ENCODE measurements at regions not wholly inside any gene's neighbourhood (a gene's known extent, or its start where the extent isn't known, plus 50 kb on each side); places are given as distances from the start of the nearest gene placed in this dataset.

DNA sequence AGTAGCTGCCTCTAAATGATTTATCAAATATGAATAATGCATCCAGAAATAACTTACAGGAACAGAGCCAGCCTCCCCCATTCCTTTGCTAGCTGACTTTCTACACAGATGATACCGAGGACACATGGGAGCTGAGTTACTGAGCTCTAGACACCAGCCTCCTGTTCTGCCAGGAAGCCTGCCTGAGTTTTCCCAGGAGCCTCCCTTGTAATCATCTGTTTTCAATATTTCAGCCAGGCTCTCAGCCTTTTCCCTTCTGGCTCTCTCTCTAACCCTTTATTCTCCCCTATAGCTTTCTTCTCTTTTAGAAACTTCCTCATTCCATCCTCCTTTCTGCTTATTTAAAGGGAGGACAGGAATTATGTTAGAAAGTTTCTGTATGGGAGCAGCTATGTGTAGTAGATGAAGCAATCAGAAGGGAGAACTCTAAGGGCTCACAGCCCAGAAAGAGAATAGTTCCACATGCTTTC, 911.6 kb downstream of the TDRD15 start:
- TF ChIP-seq CEBPB (IDR thresholded peaks at IDR 0.05; ENCODE audit: low read depth, low read length) (no peak), POLR2A (IDR thresholded peaks at IDR 0.05; ENCODE audit: low read depth, low read length) (no peak), RFX5 (IDR thresholded peaks at IDR 0.05; ENCODE audit: low read depth, low read length) (no peak), NFE2L2 (IDR thresholded peaks at IDR 0.05; ENCODE audit: low read depth, low read length) (no peak), SMC3 (IDR thresholded peaks at IDR 0.05; ENCODE audit: low read depth, low read length) (no peak)
- TF ChIP-seq, protein P1, sequence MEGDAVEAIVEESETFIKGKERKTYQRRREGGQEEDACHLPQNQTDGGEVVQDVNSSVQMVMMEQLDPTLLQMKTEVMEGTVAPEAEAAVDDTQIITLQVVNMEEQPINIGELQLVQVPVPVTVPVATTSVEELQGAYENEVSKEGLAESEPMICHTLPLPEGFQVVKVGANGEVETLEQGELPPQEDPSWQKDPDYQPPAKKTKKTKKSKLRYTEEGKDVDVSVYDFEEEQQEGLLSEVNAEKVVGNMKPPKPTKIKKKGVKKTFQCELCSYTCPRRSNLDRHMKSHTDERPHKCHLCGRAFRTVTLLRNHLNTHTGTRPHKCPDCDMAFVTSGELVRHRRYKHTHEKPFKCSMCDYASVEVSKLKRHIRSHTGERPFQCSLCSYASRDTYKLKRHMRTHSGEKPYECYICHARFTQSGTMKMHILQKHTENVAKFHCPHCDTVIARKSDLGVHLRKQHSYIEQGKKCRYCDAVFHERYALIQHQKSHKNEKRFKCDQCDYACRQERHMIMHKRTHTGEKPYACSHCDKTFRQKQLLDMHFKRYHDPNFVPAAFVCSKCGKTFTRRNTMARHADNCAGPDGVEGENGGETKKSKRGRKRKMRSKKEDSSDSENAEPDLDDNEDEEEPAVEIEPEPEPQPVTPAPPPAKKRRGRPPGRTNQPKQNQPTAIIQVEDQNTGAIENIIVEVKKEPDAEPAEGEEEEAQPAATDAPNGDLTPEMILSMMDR (conservative IDR thresholded peaks at IDR 0.05; ENCODE audit: low read depth, low read length) = no peak

Measured in IMR-90 (cell line).